NCI-H82 (cell line): ENCODE measurements at regions not wholly inside any gene's neighbourhood (a gene's known extent, or its start where the extent isn't known, plus 50 kb on each side); places are given as distances from the start of the nearest gene placed in this dataset.

Experiments
- DNase-seq: peaks from one replicate; lab custom pipeline; 2025; lab: John Stamatoyannopoulos, UW

- no peak for DNase-seq
These were observed 409.3 kb downstream of the GALR1 start for GRCh38 chr18:77658751-77659448.

GRCh38 chr18:77666613-77667012, 417.0 kb downstream of the GALR1 start:
- DNase-seq, result no peak

- DNase-seq, result no peak
These were observed 418.6 kb downstream of the GALR1 start for GRCh38 chr18:77668219-77668618.

GRCh38 chr18:77669331-77669730, 419.7 kb downstream of the GALR1 start:
- DNase-seq, result no peak

- DNase-seq, result no peak
These were observed 422.0 kb downstream of the GALR1 start for GRCh38 chr18:77671456-77672167.

GRCh38 chr18:77676910-77677309, 427.3 kb downstream of the GALR1 start:
- DNase-seq, result no peak

GRCh38 chr18:77677536-77677935, 427.9 kb downstream of the GALR1 start:
- no peak for DNase-seq

- DNase-seq, result no peak
These were observed 430.2 kb downstream of the GALR1 start for GRCh38 chr18:77679869-77680268.

- no peak for DNase-seq
These were observed 450.4 kb downstream of the GALR1 start for GRCh38 chr18:77700051-77700450.

- DNase-seq, result no peak
These were observed 452.3 kb downstream of the GALR1 start for GRCh38 chr18:77701977-77702376.

- DNase-seq, result no peak
These were observed 453.0 kb downstream of the GALR1 start for GRCh38 chr18:77702686-77703085.

GRCh38 chr18:77705301-77705700, 455.7 kb downstream of the GALR1 start:
- no peak for DNase-seq

GRCh38 chr18:77708826-77709506, 459.3 kb downstream of the GALR1 start:
- no peak for DNase-seq

GRCh38 chr18:77711096-77711495, 461.4 kb downstream of the GALR1 start:
- peak; percentile 4 for DNase-seq

- DNase-seq, result no peak
These were observed 465.1 kb downstream of the GALR1 start for GRCh38 chr18:77714716-77715115.

GRCh38 chr18:77716282-77716681, 466.6 kb downstream of the GALR1 start:
- no peak for DNase-seq

GRCh38 chr18:77733292-77733903, 483.8 kb downstream of the GALR1 start:
- DNase-seq, result peak; percentile 1

GRCh38 chr18:77736842-77737241, 487.2 kb downstream of the GALR1 start:
- DNase-seq, result no peak

GRCh38 chr18:77737405-77737804, 487.8 kb downstream of the GALR1 start:
- DNase-seq, result no peak

- peak; percentile 39 for DNase-seq
These were observed 499.4 kb downstream of the GALR1 start for GRCh38 chr18:77749089-77749488.

GRCh38 chr18:77750006-77750405, 500.4 kb downstream of the GALR1 start:
- DNase-seq, result no peak

- no peak for DNase-seq
These were observed 504.9 kb downstream of the GALR1 start for GRCh38 chr18:77754475-77755044.
